ENCODE measurements at regions not wholly inside any gene's neighbourhood (a gene's known extent, or its start where the extent isn't known, plus 50 kb on each side); places are given as distances from the start of the nearest gene placed in this dataset.

DNA sequence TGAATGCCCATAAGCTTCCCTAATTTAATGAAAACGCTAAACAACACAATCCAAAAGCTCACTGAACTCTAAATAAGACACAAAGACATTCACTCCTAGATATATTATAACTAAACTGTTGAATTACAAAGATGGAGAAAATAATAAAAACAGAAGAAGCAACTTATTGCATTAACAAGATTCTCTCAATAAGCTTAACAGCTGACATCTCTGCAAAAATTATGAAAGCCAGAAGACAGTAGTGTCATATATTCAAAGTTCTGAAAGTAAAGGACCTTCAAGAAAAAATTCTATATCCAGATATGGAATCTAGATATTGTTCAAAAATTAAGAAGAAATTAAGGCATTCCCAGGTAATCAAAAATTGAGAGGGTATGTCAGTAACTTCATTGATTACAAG, 957.8 kb upstream of the TYRP1 start:
- TF ChIP-seq, protein P1, sequence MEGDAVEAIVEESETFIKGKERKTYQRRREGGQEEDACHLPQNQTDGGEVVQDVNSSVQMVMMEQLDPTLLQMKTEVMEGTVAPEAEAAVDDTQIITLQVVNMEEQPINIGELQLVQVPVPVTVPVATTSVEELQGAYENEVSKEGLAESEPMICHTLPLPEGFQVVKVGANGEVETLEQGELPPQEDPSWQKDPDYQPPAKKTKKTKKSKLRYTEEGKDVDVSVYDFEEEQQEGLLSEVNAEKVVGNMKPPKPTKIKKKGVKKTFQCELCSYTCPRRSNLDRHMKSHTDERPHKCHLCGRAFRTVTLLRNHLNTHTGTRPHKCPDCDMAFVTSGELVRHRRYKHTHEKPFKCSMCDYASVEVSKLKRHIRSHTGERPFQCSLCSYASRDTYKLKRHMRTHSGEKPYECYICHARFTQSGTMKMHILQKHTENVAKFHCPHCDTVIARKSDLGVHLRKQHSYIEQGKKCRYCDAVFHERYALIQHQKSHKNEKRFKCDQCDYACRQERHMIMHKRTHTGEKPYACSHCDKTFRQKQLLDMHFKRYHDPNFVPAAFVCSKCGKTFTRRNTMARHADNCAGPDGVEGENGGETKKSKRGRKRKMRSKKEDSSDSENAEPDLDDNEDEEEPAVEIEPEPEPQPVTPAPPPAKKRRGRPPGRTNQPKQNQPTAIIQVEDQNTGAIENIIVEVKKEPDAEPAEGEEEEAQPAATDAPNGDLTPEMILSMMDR (conservative IDR thresholded peaks at IDR 0.05; ENCODE audit: low read depth, low read length) = no peak
- no peak for TF ChIP-seq EZH2phosphoT487 (IDR thresholded peaks at IDR 0.05; ENCODE audit: borderline replicate concordance, low read length)
- no peak for TF ChIP-seq EZH2 (IDR thresholded peaks at IDR 0.05; ENCODE audit: low read length, unreplicated experiment)
